ENCODE measurements at regions not wholly inside any gene's neighbourhood (a gene's known extent, or its start where the extent isn't known, plus 50 kb on each side); places are given as distances from the start of the nearest gene placed in this dataset.
"Not testable (repeated sequence)": the region's sequence is repeated elsewhere in the genome, so short reads cannot be mapped to it uniquely, and the experiment has no call there.

GRCh38 chr11:80990885-80991284 is 1550.1 kb upstream of the TENM4 start:
- DNase-seq: no peak

GRCh38 chr11:80987171-80987570 is 1546.3 kb upstream of the TENM4 start:
- DNase-seq: no peak

- no peak for DNase-seq
Observed at GRCh38 chr11:80986421-80987074, 1545.7 kb upstream of the TENM4 start.

GRCh38 chr11:80980227-80980626 is 1539.4 kb upstream of the TENM4 start:
- DNase-seq: no peak

GRCh38 chr11:80973786-80974185 is 1533.0 kb upstream of the TENM4 start:
- DNase-seq: no peak

GRCh38 chr11:80970037-80970436 is 1529.2 kb upstream of the TENM4 start:
- DNase-seq: no peak

GRCh38 chr11:80967649-80968048 is 1526.8 kb upstream of the TENM4 start:
- no peak for DNase-seq

GRCh38 chr11:80960381-80961029 is 1519.7 kb upstream of the TENM4 start:
- no peak for DNase-seq

GRCh38 chr11:80959751-80960150 is 1518.9 kb upstream of the TENM4 start:
- DNase-seq: no peak

- DNase-seq: no peak
Observed at GRCh38 chr11:80958987-80959386, 1518.2 kb upstream of the TENM4 start.

GRCh38 chr11:80958361-80958760 is 1517.5 kb upstream of the TENM4 start:
- no peak for DNase-seq

GRCh38 chr11:80955588-80955987 is 1514.8 kb upstream of the TENM4 start:
- DNase-seq: no peak

GRCh38 chr11:80948781-80949180 is 1508.0 kb upstream of the TENM4 start:
- DNase-seq: no peak

GRCh38 chr11:80944758-80945157 is 1503.9 kb upstream of the TENM4 start:
- no peak for DNase-seq

- no peak for DNase-seq
Observed at GRCh38 chr11:80943226-80943625, 1502.4 kb upstream of the TENM4 start.

GRCh38 chr11:80937842-80938241 is 1497.0 kb upstream of the TENM4 start:
- no peak for DNase-seq

- DNase-seq: no peak
Observed at GRCh38 chr11:80930038-80930437, 1489.2 kb upstream of the TENM4 start.

GRCh38 chr11:80929031-80929805 is 1488.4 kb upstream of the TENM4 start:
- no peak for DNase-seq

GRCh38 chr11:80925321-80925720 is 1484.5 kb upstream of the TENM4 start:
- DNase-seq: no peak

- DNase-seq: not testable (repeated sequence)
Observed at GRCh38 chr11:80921310-80921709, 1480.5 kb upstream of the TENM4 start.

GRCh38 chr11:80916173-80916798 is 1475.5 kb upstream of the TENM4 start:
- DNase-seq: no peak

- no peak for DNase-seq
Observed at GRCh38 chr11:80914311-80914710, 1473.5 kb upstream of the TENM4 start.

GRCh38 chr11:80911666-80912065 is 1470.8 kb upstream of the TENM4 start:
- DNase-seq: no peak

- no peak for DNase-seq
Observed at GRCh38 chr11:80900265-80900664, 1459.4 kb upstream of the TENM4 start.
